ENCODE measurements at regions not wholly inside any gene's neighbourhood (a gene's known extent, or its start where the extent isn't known, plus 50 kb on each side); places are given as distances from the start of the nearest gene placed in this dataset.

- H3K9me3 ChIP-seq (ENCODE audit: insufficient read depth, low read length): no peaks in the 10 kb centered on the region
- H3K27me3 ChIP-seq (ENCODE audit: low read length): no peaks in the 10 kb centered on the region
- no peaks in the 10 kb centered on the region for H3K9me2 ChIP-seq (replicated peaks; ENCODE audit: insufficient read depth, low read length)
- no peak overlapping the region for H3K4me2 ChIP-seq (ENCODE audit: low read depth, low read length, poor library complexity, severe bottlenecking)
- H3F3A ChIP-seq (ENCODE audit: insufficient read depth): no peaks in the 10 kb centered on the region
- H3K9ac ChIP-seq (ENCODE audit: low read length): no peak overlapping the region
- H3K79me2 ChIP-seq (ENCODE audit: insufficient read depth, low read length): no peaks in the 10 kb centered on the region
- H2AFZ ChIP-seq (ENCODE audit: low read depth, low read length, severe bottlenecking): no peak overlapping the region
- no peak overlapping the region for H3K4me3 ChIP-seq (ENCODE audit: insufficient read depth, low read length, poor library complexity, severe bottlenecking)
- no peak overlapping the region for H3K27ac ChIP-seq (ENCODE audit: low read depth, low read length)
- no peaks in the 10 kb centered on the region for H4K20me1 ChIP-seq (ENCODE audit: low read depth, low read length)
- H3K36me3 ChIP-seq (ENCODE audit: low read length): no peaks in the 10 kb centered on the region
- TF ChIP-seq CTCF (IDR thresholded peaks at IDR 0.05; ENCODE audit: insufficient read depth, low read length, poor library complexity, severe bottlenecking) (no peak), EZH2phosphoT487 (conservative IDR thresholded peaks at IDR 0.05; ENCODE audit: low read length) (no peak)
These were observed 306.1 kb upstream of the KLHL29 start for GRCh38 chr2:23078784-23079434.

- H3K27me3 ChIP-seq (ENCODE audit: low read length): no peaks in the 10 kb centered on the region
- no peaks in the 10 kb centered on the region for H4K20me1 ChIP-seq (ENCODE audit: low read depth, low read length)
- H3K9ac ChIP-seq (ENCODE audit: low read length): no peak overlapping the region
- no peaks in the 10 kb centered on the region for H3K9me3 ChIP-seq (ENCODE audit: insufficient read depth, low read length)
- no peak overlapping the region for H3K4me2 ChIP-seq (ENCODE audit: low read depth, low read length, poor library complexity, severe bottlenecking)
- no peaks in the 10 kb centered on the region for H3K36me3 ChIP-seq (ENCODE audit: low read length)
- H2AFZ ChIP-seq (ENCODE audit: low read depth, low read length, severe bottlenecking): no peak overlapping the region
- H3K79me2 ChIP-seq (ENCODE audit: insufficient read depth, low read length): no peaks in the 10 kb centered on the region
- H3K9me2 ChIP-seq (replicated peaks; ENCODE audit: insufficient read depth, low read length): 0 out of 2 replicates have a peak, but pooled peaks cover 3% of the 10 kb centered on the region
- no peak overlapping the region for H3K4me3 ChIP-seq (ENCODE audit: insufficient read depth, low read length, poor library complexity, severe bottlenecking)
- no peaks in the 10 kb centered on the region for H3F3A ChIP-seq (ENCODE audit: insufficient read depth)
- TF ChIP-seq CTCF (IDR thresholded peaks at IDR 0.05; ENCODE audit: insufficient read depth, low read length, poor library complexity, severe bottlenecking) (no peak), EZH2phosphoT487 (conservative IDR thresholded peaks at IDR 0.05; ENCODE audit: low read length) (no peak)
- H3K27ac ChIP-seq (ENCODE audit: low read depth, low read length): no peak overlapping the region
These were observed 301.0 kb upstream of the KLHL29 start for GRCh38 chr2:23083966-23084365.

- Histone ChIP-seq H2AFZ (ENCODE audit: low read depth, low read length, severe bottlenecking) (no peak overlapping the region), H4K20me1 (ENCODE audit: low read depth, low read length) (no peaks in the 10 kb centered on the region), H3K4me3 (ENCODE audit: insufficient read depth, low read length, poor library complexity, severe bottlenecking) (no peak overlapping the region), H3K9ac (ENCODE audit: low read length) (no peak overlapping the region), H3K9me3 (ENCODE audit: insufficient read depth, low read length) (no peaks in the 10 kb centered on the region), H3K4me2 (ENCODE audit: low read depth, low read length, poor library complexity, severe bottlenecking) (no peak overlapping the region), H3K36me3 (ENCODE audit: low read length) (no peaks in the 10 kb centered on the region), H3K9me2 (replicated peaks; ENCODE audit: insufficient read depth, low read length) (0 out of 2 replicates have a peak, but pooled peaks cover 3% of the 10 kb centered on the region), H3F3A (ENCODE audit: insufficient read depth) (no peaks in the 10 kb centered on the region), H3K27ac (ENCODE audit: low read depth, low read length) (no peak overlapping the region), H3K27me3 (ENCODE audit: low read length) (no peaks in the 10 kb centered on the region), H3K79me2 (ENCODE audit: insufficient read depth, low read length) (no peaks in the 10 kb centered on the region)
- no peak for TF ChIP-seq CTCF (IDR thresholded peaks at IDR 0.05; ENCODE audit: insufficient read depth, low read length, poor library complexity, severe bottlenecking)
- no peak for TF ChIP-seq EZH2phosphoT487 (conservative IDR thresholded peaks at IDR 0.05; ENCODE audit: low read length)
These were observed 294.0 kb upstream of the KLHL29 start for GRCh38 chr2:23091019-23091418.
